ENCODE measurements at regions not wholly inside any gene's neighbourhood (a gene's known extent, or its start where the extent isn't known, plus 50 kb on each side); places are given as distances from the start of the nearest gene placed in this dataset.
A peak's percentile ranks its signal among the peaks of the same experiment; 100 is the strongest.

DNA sequence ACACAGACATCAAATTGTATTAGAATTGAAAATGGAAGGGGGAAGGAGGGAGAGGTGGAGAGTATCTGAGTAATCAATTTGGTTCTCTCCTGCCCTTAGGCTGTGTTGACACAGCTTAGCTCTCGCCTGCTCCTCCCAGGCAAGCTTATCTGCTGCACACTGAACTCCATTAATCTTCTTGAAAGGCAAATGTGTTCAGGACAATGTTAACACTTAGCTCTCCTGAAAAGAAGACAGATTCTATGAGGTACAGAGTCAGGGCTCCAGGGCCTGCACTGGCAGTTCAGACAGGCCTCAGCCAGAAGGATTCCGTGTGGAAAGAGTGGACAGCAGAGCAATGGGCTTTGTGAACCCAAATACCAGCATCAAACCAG is 430.0 kb upstream of the TNP1 start:
- peaks cover 26% of the 10 kb centered on the region for H3K27me3 ChIP-seq
- no peak overlapping the region for H3K4me3 ChIP-seq
- peaks cover 20% of the 10 kb centered on the region for H3K4me1 ChIP-seq (ENCODE audit: low read depth)
- peak; percentile 16 to 93 for DNase-seq (ENCODE audit: low read depth in 1 of 2, low spot score in 1 of 2)
- no peaks in the 10 kb centered on the region for H3K9me3 ChIP-seq (ENCODE audit: low read depth)
- no peak overlapping the region for H3K27ac ChIP-seq
- TF ChIP-seq, protein P1, sequence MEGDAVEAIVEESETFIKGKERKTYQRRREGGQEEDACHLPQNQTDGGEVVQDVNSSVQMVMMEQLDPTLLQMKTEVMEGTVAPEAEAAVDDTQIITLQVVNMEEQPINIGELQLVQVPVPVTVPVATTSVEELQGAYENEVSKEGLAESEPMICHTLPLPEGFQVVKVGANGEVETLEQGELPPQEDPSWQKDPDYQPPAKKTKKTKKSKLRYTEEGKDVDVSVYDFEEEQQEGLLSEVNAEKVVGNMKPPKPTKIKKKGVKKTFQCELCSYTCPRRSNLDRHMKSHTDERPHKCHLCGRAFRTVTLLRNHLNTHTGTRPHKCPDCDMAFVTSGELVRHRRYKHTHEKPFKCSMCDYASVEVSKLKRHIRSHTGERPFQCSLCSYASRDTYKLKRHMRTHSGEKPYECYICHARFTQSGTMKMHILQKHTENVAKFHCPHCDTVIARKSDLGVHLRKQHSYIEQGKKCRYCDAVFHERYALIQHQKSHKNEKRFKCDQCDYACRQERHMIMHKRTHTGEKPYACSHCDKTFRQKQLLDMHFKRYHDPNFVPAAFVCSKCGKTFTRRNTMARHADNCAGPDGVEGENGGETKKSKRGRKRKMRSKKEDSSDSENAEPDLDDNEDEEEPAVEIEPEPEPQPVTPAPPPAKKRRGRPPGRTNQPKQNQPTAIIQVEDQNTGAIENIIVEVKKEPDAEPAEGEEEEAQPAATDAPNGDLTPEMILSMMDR (IDR thresholded peaks at IDR 0.05; ENCODE audit: low read depth, low read length) = no peak
- H3K36me3 ChIP-seq = no peaks in the 10 kb centered on the region

DNA sequence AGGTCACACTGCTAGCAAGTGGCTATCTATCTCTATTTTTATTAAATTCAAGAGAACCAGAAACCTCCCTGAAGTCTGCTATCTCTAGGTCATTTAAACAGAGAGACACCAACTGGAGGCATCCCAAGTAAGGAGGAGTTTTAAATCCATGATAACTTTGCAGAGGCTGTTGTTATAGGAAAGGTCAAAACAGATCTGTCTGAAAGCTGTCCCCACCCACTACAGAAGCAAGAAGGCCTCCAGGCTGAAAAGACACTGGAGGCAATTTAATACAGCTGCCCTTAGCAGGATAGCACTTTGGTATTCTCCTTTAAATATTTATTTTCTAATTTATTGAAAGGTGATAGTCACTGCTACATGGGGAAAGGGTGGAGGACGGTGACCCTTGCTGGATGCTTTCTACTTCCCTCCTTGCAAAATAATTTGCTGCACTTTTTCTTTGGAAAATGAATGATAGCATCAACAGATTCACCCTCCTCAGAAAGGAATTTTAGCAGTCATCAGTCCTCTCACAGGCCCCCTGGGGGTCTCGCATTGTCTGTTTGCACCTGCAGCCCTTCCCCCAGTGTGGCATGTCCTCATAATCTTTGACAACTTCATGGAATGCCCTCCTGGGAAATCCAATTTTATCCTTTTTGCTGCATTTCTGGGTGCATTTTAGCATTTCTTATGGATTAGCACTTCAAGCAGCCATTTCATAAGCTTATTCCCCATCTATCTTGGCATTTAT is 429.5 kb upstream of the TNP1 start:
- Histone ChIP-seq H3K27ac (no peak overlapping the region), H3K4me1 (ENCODE audit: low read depth) (peaks cover 20% of the 10 kb centered on the region), H3K36me3 (no peaks in the 10 kb centered on the region), H3K4me3 (no peak overlapping the region), H3K27me3 (peaks cover 25% of the 10 kb centered on the region), H3K9me3 (ENCODE audit: low read depth) (no peaks in the 10 kb centered on the region)
- DNase-seq (ENCODE audit: low read depth in 1 of 2, low spot score in 1 of 2) = peak in 1 of 2 donors; percentile 28
- TF ChIP-seq, protein P1 (IDR thresholded peaks at IDR 0.05; ENCODE audit: low read depth, low read length) = no peak

DNA sequence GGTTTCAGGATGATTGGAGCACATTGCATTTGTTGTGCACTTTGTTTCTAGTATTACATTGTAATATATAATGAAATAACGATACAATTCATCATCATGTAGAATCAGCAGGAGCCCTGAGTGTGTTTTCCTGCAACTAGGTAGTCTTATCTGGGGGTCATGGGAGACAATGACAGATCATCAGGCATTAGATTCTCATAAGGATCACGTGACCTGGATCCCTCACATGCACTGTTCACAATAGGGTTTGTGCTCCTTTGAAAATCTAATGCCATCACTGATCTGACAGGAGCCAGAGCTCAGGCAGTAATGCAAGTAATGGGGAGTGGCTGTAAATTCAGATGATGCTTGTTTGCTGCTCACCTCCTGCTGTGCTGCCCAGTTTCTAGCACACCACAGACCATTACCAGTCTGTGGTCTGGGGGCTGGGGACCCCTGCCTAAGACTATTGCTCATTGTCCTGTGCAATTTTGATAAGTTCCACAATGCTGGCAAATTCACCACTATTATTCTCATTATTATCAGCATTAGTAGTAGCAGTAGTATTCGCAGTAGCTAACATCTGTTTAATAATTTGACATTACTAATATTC is 428.7 kb upstream of the TNP1 start:
- peaks cover 20% of the 10 kb centered on the region for H3K4me1 ChIP-seq (ENCODE audit: low read depth)
- TF ChIP-seq, protein P1 (IDR thresholded peaks at IDR 0.05; ENCODE audit: low read depth, low read length) = no peak
- no peaks in the 10 kb centered on the region for H3K36me3 ChIP-seq
- no peak overlapping the region for H3K27ac ChIP-seq
- H3K9me3 ChIP-seq (ENCODE audit: low read depth) = no peaks in the 10 kb centered on the region
- peaks cover 26% of the 10 kb centered on the region for H3K27me3 ChIP-seq
- no peak overlapping the region for H3K4me3 ChIP-seq
- DNase-seq (ENCODE audit: low read depth in 1 of 2, low spot score in 1 of 2) = no peak

DNA sequence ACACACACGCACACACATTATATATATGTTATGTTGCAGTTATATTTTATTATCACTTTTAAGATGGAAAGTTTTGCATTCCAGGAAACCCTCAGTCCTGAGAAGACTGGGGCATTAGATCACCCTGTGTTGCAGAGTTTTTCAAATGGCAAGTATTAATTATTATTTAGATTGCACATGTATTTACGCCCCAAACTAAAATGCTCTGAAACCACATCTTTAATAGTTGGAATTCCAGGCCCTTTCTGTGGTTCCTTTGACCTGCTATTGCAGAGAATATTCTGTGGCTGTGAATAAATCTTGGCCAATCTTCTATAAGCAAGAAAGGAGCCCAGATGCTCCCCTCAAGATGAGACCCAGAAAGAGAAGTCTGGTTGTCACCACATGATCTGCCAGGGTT is 427.0 kb upstream of the TNP1 start:
- H3K4me1 ChIP-seq (ENCODE audit: low read depth) = peaks cover 20% of the 10 kb centered on the region

DNA sequence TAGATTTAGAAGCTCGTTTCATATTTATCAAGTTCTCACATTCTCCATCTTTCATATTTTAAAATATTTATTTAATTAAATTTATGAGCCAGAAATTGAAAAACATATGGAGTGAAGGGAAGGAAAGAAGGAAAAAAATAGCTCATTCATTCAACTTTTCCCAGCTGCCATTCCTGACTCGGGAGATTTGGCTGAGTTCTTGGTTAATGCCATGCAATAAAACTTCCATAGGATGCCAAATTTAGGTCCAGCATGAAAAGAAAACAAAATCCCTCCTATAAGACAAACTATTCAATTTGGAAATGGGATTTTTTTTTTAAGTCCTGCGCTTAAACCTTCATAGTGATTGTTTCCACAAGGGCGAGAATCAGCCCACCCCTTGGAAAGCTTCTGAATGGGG is 426.1 kb upstream of the TNP1 start:
- TF ChIP-seq, protein P1 (IDR thresholded peaks at IDR 0.05; ENCODE audit: low read depth, low read length) = no peak
- no peaks in the 10 kb centered on the region for H3K36me3 ChIP-seq
- H3K27me3 ChIP-seq = peaks cover 43% of the 10 kb centered on the region
- H3K9me3 ChIP-seq (ENCODE audit: low read depth) = no peaks in the 10 kb centered on the region
- H3K4me1 ChIP-seq (ENCODE audit: low read depth) = peaks cover 16% of the 10 kb centered on the region
- no peak for DNase-seq (ENCODE audit: low read depth in 1 of 2, low spot score in 1 of 2)
- no peak overlapping the region for H3K4me3 ChIP-seq
- no peak overlapping the region for H3K27ac ChIP-seq

More for the DNA sequence above, 427.0 kb upstream of the TNP1 start:
- Histone ChIP-seq H3K27me3 (peaks cover 35% of the 10 kb centered on the region), H3K9me3 (ENCODE audit: low read depth) (no peaks in the 10 kb centered on the region), H3K27ac (no peak overlapping the region), H3K4me3 (no peak overlapping the region), H3K36me3 (no peaks in the 10 kb centered on the region)
- TF ChIP-seq, protein P1 (IDR thresholded peaks at IDR 0.05; ENCODE audit: low read depth, low read length) = no peak
- peak in 1 of 2 donors; percentile 54 for DNase-seq (ENCODE audit: low read depth in 1 of 2, low spot score in 1 of 2)
